Panc1 (cell line): ENCODE measurements at regions not wholly inside any gene's neighbourhood (a gene's known extent, or its start where the extent isn't known, plus 50 kb on each side); places are given as distances from the start of the nearest gene placed in this dataset.

Source experiments
- CTCF ChIP-seq: fragments of 450-650 bp; IDR thresholded peaks from 2 replicates; pipeline ENCODE4 v1.5.1; 2017; ENCODE audit warnings: mild to moderate bottlenecking
- POLR2AphosphoS5 ChIP-seq: IDR thresholded peaks from 2 replicates; pipeline ENCODE4 v1.6.1; 2012; ENCODE audit warnings: mild to moderate bottlenecking, low read depth, low read length, moderate library complexity

- TF ChIP-seq CTCF: no peak
- TF ChIP-seq POLR2AphosphoS5: no peak
These were observed 177.6 kb downstream of the MAFB start for GRCh38 chr20:40511478-40511877.
